ENCODE measurements at regions not wholly inside any gene's neighbourhood (a gene's known extent, or its start where the extent isn't known, plus 50 kb on each side); places are given as distances from the start of the nearest gene placed in this dataset.

GRCh38 chr3:27591312-27592210 is 107.4 kb upstream of the SLC4A7 start:
- H3K36me3 ChIP-seq, result no peaks in the 10 kb centered on the region
- DNase-seq (ENCODE audit: low read depth in 1 of 2, low spot score in 2 of 2), result no peak
- peak overlapping the region; percentile 40 for H3K27ac ChIP-seq
- H3K4me1 ChIP-seq (replicated peaks), result peaks cover 36% of the 10 kb centered on the region
- H3K4me3 ChIP-seq, result no peak overlapping the region
- no peaks in the 10 kb centered on the region for H3K27me3 ChIP-seq (replicated peaks)
- H3K9me3 ChIP-seq (replicated peaks), result no peaks in the 10 kb centered on the region

- Histone ChIP-seq H3K9me3 (replicated peaks) (no peaks in the 10 kb centered on the region), H3K4me1 (replicated peaks) (peaks cover 27% of the 10 kb centered on the region), H3K4me3 (no peak overlapping the region), H3K36me3 (no peaks in the 10 kb centered on the region), H3K27ac (peak overlapping the region; percentile 40), H3K27me3 (replicated peaks) (no peaks in the 10 kb centered on the region)
- DNase-seq (ENCODE audit: low read depth in 1 of 2, low spot score in 2 of 2), result peak in 1 of 2 experiments; percentile 39
Measured at GRCh38 chr3:27590437-27591298, 106.5 kb upstream of the SLC4A7 start.

GRCh38 chr3:27589795-27590194 is 105.6 kb upstream of the SLC4A7 start:
- DNase-seq (ENCODE audit: low read depth in 1 of 2, low spot score in 2 of 2), result no peak
- no peak overlapping the region for H3K27ac ChIP-seq
- no peak overlapping the region for H3K4me3 ChIP-seq
- peaks cover 23% of the 10 kb centered on the region for H3K4me1 ChIP-seq (replicated peaks)
- H3K9me3 ChIP-seq (replicated peaks), result no peaks in the 10 kb centered on the region
- no peaks in the 10 kb centered on the region for H3K27me3 ChIP-seq (replicated peaks)
- H3K36me3 ChIP-seq, result no peaks in the 10 kb centered on the region

GRCh38 chr3:27585429-27585828 is 101.2 kb upstream of the SLC4A7 start:
- Histone ChIP-seq H3K27me3 (replicated peaks) (no peaks in the 10 kb centered on the region), H3K9me3 (replicated peaks) (no peaks in the 10 kb centered on the region), H3K4me3 (no peak overlapping the region), H3K36me3 (no peaks in the 10 kb centered on the region), H3K4me1 (replicated peaks) (peaks cover 11% of the 10 kb centered on the region), H3K27ac (no peak overlapping the region)
- DNase-seq (ENCODE audit: low read depth in 1 of 2, low spot score in 2 of 2), result no peak

- peaks cover 5% of the 10 kb centered on the region for H3K4me1 ChIP-seq (replicated peaks)
- no peaks in the 10 kb centered on the region for H3K27me3 ChIP-seq (replicated peaks)
- no peaks in the 10 kb centered on the region for H3K9me3 ChIP-seq (replicated peaks)
- no peaks in the 10 kb centered on the region for H3K36me3 ChIP-seq
- no peak for DNase-seq (ENCODE audit: low read depth in 1 of 2, low spot score in 2 of 2)
- H3K27ac ChIP-seq, result no peak overlapping the region
- no peak overlapping the region for H3K4me3 ChIP-seq
Measured at GRCh38 chr3:27584874-27585273, 100.7 kb upstream of the SLC4A7 start.

GRCh38 chr3:27581852-27582251 is 97.7 kb upstream of the SLC4A7 start:
- no peak for DNase-seq (ENCODE audit: low read depth in 1 of 2, low spot score in 2 of 2)
- Histone ChIP-seq H3K4me1 (replicated peaks) (no peaks in the 10 kb centered on the region), H3K4me3 (no peak overlapping the region), H3K36me3 (no peaks in the 10 kb centered on the region), H3K9me3 (replicated peaks) (no peaks in the 10 kb centered on the region), H3K27me3 (replicated peaks) (no peaks in the 10 kb centered on the region), H3K27ac (no peak overlapping the region)

GRCh38 chr3:27578032-27578431 is 93.8 kb upstream of the SLC4A7 start:
- Histone ChIP-seq H3K9me3 (replicated peaks) (no peaks in the 10 kb centered on the region), H3K4me1 (replicated peaks) (no peaks in the 10 kb centered on the region), H3K27ac (no peak overlapping the region), H3K4me3 (no peak overlapping the region), H3K27me3 (replicated peaks) (no peaks in the 10 kb centered on the region), H3K36me3 (no peaks in the 10 kb centered on the region)
- no peak for DNase-seq (ENCODE audit: low read depth in 1 of 2, low spot score in 2 of 2)

- Histone ChIP-seq H3K27ac (no peak overlapping the region), H3K9me3 (replicated peaks) (no peaks in the 10 kb centered on the region), H3K4me3 (no peak overlapping the region), H3K36me3 (no peaks in the 10 kb centered on the region), H3K27me3 (replicated peaks) (no peaks in the 10 kb centered on the region), H3K4me1 (replicated peaks) (no peaks in the 10 kb centered on the region)
- DNase-seq (ENCODE audit: low read depth in 1 of 2, low spot score in 2 of 2), result no peak
Measured at GRCh38 chr3:27577504-27577903, 93.3 kb upstream of the SLC4A7 start.

- no peak overlapping the region for H3K4me3 ChIP-seq
- no peaks in the 10 kb centered on the region for H3K36me3 ChIP-seq
- no peak overlapping the region for H3K27ac ChIP-seq
- H3K9me3 ChIP-seq (replicated peaks), result no peaks in the 10 kb centered on the region
- no peaks in the 10 kb centered on the region for H3K4me1 ChIP-seq (replicated peaks)
- no peaks in the 10 kb centered on the region for H3K27me3 ChIP-seq (replicated peaks)
- no peak for DNase-seq (ENCODE audit: low read depth in 1 of 2, low spot score in 2 of 2)
Measured at GRCh38 chr3:27576171-27576570, 92.0 kb upstream of the SLC4A7 start.

- no peaks in the 10 kb centered on the region for H3K9me3 ChIP-seq (replicated peaks)
- no peaks in the 10 kb centered on the region for H3K36me3 ChIP-seq
- no peaks in the 10 kb centered on the region for H3K27me3 ChIP-seq (replicated peaks)
- no peak overlapping the region for H3K27ac ChIP-seq
- DNase-seq (ENCODE audit: low read depth in 1 of 2, low spot score in 2 of 2), result no peak
- no peak overlapping the region for H3K4me3 ChIP-seq
- H3K4me1 ChIP-seq (replicated peaks), result no peaks in the 10 kb centered on the region
Measured at GRCh38 chr3:27575499-27575898, 91.3 kb upstream of the SLC4A7 start.

- Histone ChIP-seq H3K4me3 (no peak overlapping the region), H3K9me3 (replicated peaks) (no peaks in the 10 kb centered on the region), H3K36me3 (no peaks in the 10 kb centered on the region), H3K27me3 (replicated peaks) (no peaks in the 10 kb centered on the region), H3K27ac (no peak overlapping the region), H3K4me1 (replicated peaks) (no peaks in the 10 kb centered on the region)
- DNase-seq (ENCODE audit: low read depth in 1 of 2, low spot score in 2 of 2), result no peak
Measured at GRCh38 chr3:27574438-27574795, 90.2 kb upstream of the SLC4A7 start.

GRCh38 chr3:27573780-27574437 is 89.7 kb upstream of the SLC4A7 start:
- Histone ChIP-seq H3K27me3 (replicated peaks) (no peaks in the 10 kb centered on the region), H3K36me3 (no peaks in the 10 kb centered on the region), H3K27ac (no peak overlapping the region), H3K4me1 (replicated peaks) (no peaks in the 10 kb centered on the region), H3K4me3 (no peak overlapping the region), H3K9me3 (replicated peaks) (no peaks in the 10 kb centered on the region)
- no peak for DNase-seq (ENCODE audit: low read depth in 1 of 2, low spot score in 2 of 2)

- peaks cover 6% of the 10 kb centered on the region for H3K4me1 ChIP-seq (replicated peaks)
- H3K36me3 ChIP-seq, result no peaks in the 10 kb centered on the region
- H3K4me3 ChIP-seq, result no peak overlapping the region
- H3K27ac ChIP-seq, result no peak overlapping the region
- H3K9me3 ChIP-seq (replicated peaks), result no peaks in the 10 kb centered on the region
- DNase-seq (ENCODE audit: low read depth in 1 of 2, low spot score in 2 of 2), result no peak
- H3K27me3 ChIP-seq (replicated peaks), result no peaks in the 10 kb centered on the region
Measured at GRCh38 chr3:27573138-27573537, 89.0 kb upstream of the SLC4A7 start.

- Histone ChIP-seq H3K36me3 (no peaks in the 10 kb centered on the region), H3K4me1 (replicated peaks) (peaks cover 7% of the 10 kb centered on the region), H3K9me3 (replicated peaks) (no peaks in the 10 kb centered on the region), H3K4me3 (no peak overlapping the region), H3K27ac (no peak overlapping the region), H3K27me3 (replicated peaks) (no peaks in the 10 kb centered on the region)
- no peak for DNase-seq (ENCODE audit: low read depth in 1 of 2, low spot score in 2 of 2)
Measured at GRCh38 chr3:27571345-27571744, 87.2 kb upstream of the SLC4A7 start.
